Ascending aorta (tissue), 2 donors: ENCODE measurements at regions not wholly inside any gene's neighbourhood (a gene's known extent, or its start where the extent isn't known, plus 50 kb on each side); places are given as distances from the start of the nearest gene placed in this dataset.

Experiments
- DNase-seq, 2 donors: peaks; one replicate each; pipeline ENCODE4 v3.0.0-alpha.2; 2019; ENCODE audit warnings: low spot score in 2 of 2
- H3K27ac ChIP-seq, 2 donors: fragments of 200-600 bp; sonication (generic); one replicate each; pipeline ENCODE4 v1.5.1; 2016 to 2017; ENCODE audit warnings: mild to moderate bottlenecking in 1 of 2
- H3K27me3 ChIP-seq: fragments of 200-600 bp; sonication (generic); one replicate; pipeline ENCODE4 v1.5.1; 2017
- H3K36me3 ChIP-seq, 2 donors: fragments of 200-600 bp; sonication (generic); one replicate each; pipeline ENCODE4 v1.5.1; 2016
- H3K4me1 ChIP-seq, 2 donors: fragments of 200-600 bp; sonication (generic); one replicate each; pipeline ENCODE4 v1.5.1; 2016 to 2017; ENCODE audit warnings: mild to moderate bottlenecking in 1 of 2
- H3K4me3 ChIP-seq, 2 donors: fragments of 200-600 bp; sonication (generic); one replicate each; pipeline ENCODE4 v1.5.1; 2016 to 2017; ENCODE audit warnings: mild to moderate bottlenecking in 1 of 2
- H3K9me3 ChIP-seq, 2 donors: fragments of 200-600 bp; sonication (generic); one replicate each; pipeline ENCODE4 v1.5.1; 2016
- CTCF ChIP-seq, 3 experiments: fragments of 200-600 bp in 2 of 3; fragments of 450-650 bp in 1 of 3; sonication (generic) in 2 of 3; IDR thresholded peaks; one replicate each; pipeline ENCODE4 v1.5.1; 2016 to 2019; ENCODE audit warnings: antibody characterized with exemption in 3 of 3, mild to moderate bottlenecking in 1 of 3, moderate library complexity in 1 of 3
- intact Hi-C: fragments of 100-400 bp; cut with DNase I; formaldehyde crosslinking; loops from one replicate; pipeline ENCODE4 v1.15.1; 2023

- no peaks in the 10 kb centered on the region for H3K36me3 ChIP-seq
- DNase-seq: no peak
- H3K4me3 ChIP-seq: no peak overlapping the region
- TF ChIP-seq CTCF (IDR thresholded peaks at IDR 0.05): no peak
- intact Hi-C loops: no loop called here
- no peaks in the 10 kb centered on the region for H3K9me3 ChIP-seq
- no peak overlapping the region for H3K27ac ChIP-seq
- no peaks in the 10 kb centered on the region for H3K4me1 ChIP-seq
- no peaks in the 10 kb centered on the region for H3K27me3 ChIP-seq
Observed at GRCh38 chr10:80986596-80986995, 448.9 kb downstream of the SH2D4B start.

GRCh38 chr10:80988755-80989154 lies 451.1 kb downstream of the SH2D4B start:
- no peak for DNase-seq
- Histone ChIP-seq H3K27ac (no peak overlapping the region), H3K9me3 (no peaks in the 10 kb centered on the region), H3K27me3 (no peaks in the 10 kb centered on the region), H3K4me3 (no peak overlapping the region), H3K4me1 (no peaks in the 10 kb centered on the region), H3K36me3 (no peaks in the 10 kb centered on the region)
- no peak for TF ChIP-seq CTCF (IDR thresholded peaks at IDR 0.05)
- intact Hi-C loops: no loop called here

GRCh38 chr10:80996615-80997193 lies 459.0 kb downstream of the SH2D4B start:
- Histone ChIP-seq H3K9me3 (no peaks in the 10 kb centered on the region), H3K4me3 (no peak overlapping the region), H3K4me1 (no peaks in the 10 kb centered on the region), H3K27ac (no peak overlapping the region), H3K36me3 (no peaks in the 10 kb centered on the region), H3K27me3 (no peaks in the 10 kb centered on the region)
- DNase-seq: no peak
- TF ChIP-seq CTCF (IDR thresholded peaks at IDR 0.05): no peak
- intact Hi-C loops: no loop called here

GRCh38 chr10:81000781-81001180 lies 463.1 kb downstream of the SH2D4B start:
- Histone ChIP-seq H3K27me3 (no peaks in the 10 kb centered on the region), H3K4me1 (no peaks in the 10 kb centered on the region), H3K36me3 (no peaks in the 10 kb centered on the region), H3K9me3 (no peaks in the 10 kb centered on the region), H3K27ac (no peak overlapping the region), H3K4me3 (no peak overlapping the region)
- TF ChIP-seq CTCF (IDR thresholded peaks at IDR 0.05): no peak
- no peak for DNase-seq
- intact Hi-C loops: no loop called here

- H3K9me3 ChIP-seq: no peaks in the 10 kb centered on the region
- no peaks in the 10 kb centered on the region for H3K27me3 ChIP-seq
- H3K36me3 ChIP-seq: no peaks in the 10 kb centered on the region
- H3K4me1 ChIP-seq: no peaks in the 10 kb centered on the region
- DNase-seq: no peak
- no peak overlapping the region for H3K4me3 ChIP-seq
- TF ChIP-seq CTCF (IDR thresholded peaks at IDR 0.05): no peak
- no peak overlapping the region for H3K27ac ChIP-seq
- intact Hi-C loops: no loop called here
Observed at GRCh38 chr10:81002382-81002781, 464.7 kb downstream of the SH2D4B start.

- TF ChIP-seq CTCF (IDR thresholded peaks at IDR 0.05): no peak
- H3K4me1 ChIP-seq: no peaks in the 10 kb centered on the region
- intact Hi-C loops: no loop called here
- no peaks in the 10 kb centered on the region for H3K9me3 ChIP-seq
- H3K27me3 ChIP-seq: no peaks in the 10 kb centered on the region
- no peak overlapping the region for H3K4me3 ChIP-seq
- no peaks in the 10 kb centered on the region for H3K36me3 ChIP-seq
- no peak for DNase-seq
- H3K27ac ChIP-seq: no peak overlapping the region
Observed at GRCh38 chr10:81007872-81008271, 470.2 kb downstream of the SH2D4B start.
